SJSA1 (cell line): ENCODE measurements at regions not wholly inside any gene's neighbourhood (a gene's known extent, or its start where the extent isn't known, plus 50 kb on each side); places are given as distances from the start of the nearest gene placed in this dataset.

Experiments used
- DNase-seq, 2 experiments: peaks; one replicate each; pipeline ENCODE4 v3.0.0-alpha.2; 2015 to 2020; ENCODE audit warnings: low spot score in 2 of 2, low read depth in 1 of 2
- H3K27ac ChIP-seq: fragments of 250-450 bp; sonication (Bioruptor Pico); 2 replicates; pipeline ENCODE4 v1.5.1; 2020; ENCODE audit warnings: mild to moderate bottlenecking, moderate library complexity
- H3K27me3 ChIP-seq: fragments of 250-450 bp; sonication (Bioruptor Pico); replicated peaks from 2 replicates; pipeline ENCODE4 v1.5.1; 2020; ENCODE audit warnings: mild to moderate bottlenecking, moderate library complexity
- H3K36me3 ChIP-seq: fragments of 250-450 bp; sonication (Bioruptor Pico); 2 replicates; pipeline ENCODE4 v1.5.1; 2020; ENCODE audit warnings: mild to moderate bottlenecking
- H3K4me1 ChIP-seq: fragments of 250-450 bp; sonication (Bioruptor Pico); replicated peaks from 2 replicates; pipeline ENCODE4 v1.6.1; 2021; ENCODE audit warnings: mild to moderate bottlenecking
- H3K4me3 ChIP-seq: fragments of 250-450 bp; sonication (Bioruptor Pico); 2 replicates; pipeline ENCODE4 v1.5.1; 2020; ENCODE audit warnings: mild to moderate bottlenecking
- H3K9me3 ChIP-seq: fragments of 250-450 bp; sonication (Bioruptor Pico); replicated peaks from 2 replicates; pipeline ENCODE4 v1.5.1; 2020; ENCODE audit warnings: mild to moderate bottlenecking

DNA sequence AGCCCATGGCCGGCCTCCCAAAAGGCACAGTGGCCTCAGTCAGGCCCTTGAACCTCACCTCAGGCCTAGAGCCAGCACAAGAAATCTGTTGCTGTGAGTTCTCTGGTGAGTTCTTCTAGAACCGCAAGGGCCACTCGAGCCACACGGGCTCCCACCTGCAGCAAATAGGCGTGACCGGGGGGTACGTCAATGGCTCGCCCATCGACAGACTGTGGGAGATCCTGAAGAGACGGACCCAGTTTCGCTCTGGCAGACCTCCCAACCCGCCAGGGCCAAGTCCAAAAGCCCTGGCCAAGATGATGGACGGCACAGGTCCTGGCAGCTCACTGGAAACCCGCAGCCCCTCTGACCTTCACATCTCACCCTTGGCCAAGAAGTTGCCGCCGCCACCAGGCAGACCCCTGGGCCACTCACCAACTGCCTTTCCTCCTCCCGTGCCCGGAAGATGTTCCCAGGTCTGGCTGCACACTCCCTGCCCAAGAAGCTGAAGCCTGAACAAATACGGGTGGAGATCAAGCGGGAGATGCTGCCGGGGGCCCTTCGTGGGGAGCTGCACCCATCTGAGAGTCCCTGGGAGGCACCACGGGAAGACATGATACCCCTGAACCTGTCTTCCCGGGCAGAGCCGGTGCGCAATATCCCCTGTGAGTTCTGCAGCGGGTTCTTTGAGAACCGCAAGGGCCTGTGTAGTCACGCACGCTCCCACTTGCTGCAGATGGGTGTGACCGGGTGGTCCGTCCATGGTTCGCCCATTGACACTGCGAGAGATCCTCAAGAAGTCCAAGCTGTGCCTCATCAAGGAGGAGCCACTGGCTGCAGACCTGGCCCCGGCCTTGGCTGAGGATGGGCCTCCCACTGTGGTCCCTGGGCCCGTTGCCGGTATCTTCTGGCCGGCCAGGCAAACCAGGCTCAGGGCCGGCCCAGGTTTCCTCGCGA is 544.2 kb upstream of the CCDC179 start:
- Histone ChIP-seq H3K4me3 (no peak overlapping the region), H3K27me3 (no peaks in the 10 kb centered on the region), H3K9me3 (no peaks in the 10 kb centered on the region), H3K27ac (no peak overlapping the region), H3K36me3 (no peaks in the 10 kb centered on the region), H3K4me1 (no peaks in the 10 kb centered on the region)
- DNase-seq = no peak

DNA sequence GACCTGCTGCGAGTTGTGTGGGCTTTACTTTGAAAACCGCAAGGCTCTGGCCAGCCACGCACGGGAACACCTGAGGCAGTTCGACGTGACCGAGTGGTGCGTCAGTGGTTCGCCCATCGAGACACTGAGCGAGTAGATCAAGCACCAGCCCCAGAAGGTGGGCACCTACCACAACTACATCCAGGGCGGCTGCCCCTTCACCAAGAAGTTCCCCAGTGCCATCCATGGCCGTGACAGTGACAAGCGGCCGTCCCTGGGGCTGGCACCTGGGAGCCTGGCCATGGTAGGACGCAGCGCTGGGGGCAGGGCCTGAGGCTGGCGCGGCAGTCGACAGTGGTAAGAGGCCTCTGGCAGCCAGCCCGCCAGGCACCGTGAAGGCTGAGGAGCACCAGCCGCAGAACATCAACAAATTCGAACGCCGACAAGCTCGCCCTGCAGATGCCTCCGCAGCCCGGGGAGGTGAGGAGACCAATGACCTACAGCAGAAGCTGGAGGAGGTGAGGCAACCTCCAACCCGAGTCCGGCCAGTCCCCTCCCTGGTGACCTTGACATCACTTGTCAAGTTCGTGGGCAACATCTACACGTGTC is 545.2 kb upstream of the CCDC179 start:
- no peaks in the 10 kb centered on the region for H3K36me3 ChIP-seq
- H3K4me3 ChIP-seq = no peak overlapping the region
- H3K4me1 ChIP-seq = no peaks in the 10 kb centered on the region
- H3K27ac ChIP-seq = no peak overlapping the region
- no peak for DNase-seq
- H3K27me3 ChIP-seq = no peaks in the 10 kb centered on the region
- H3K9me3 ChIP-seq = no peaks in the 10 kb centered on the region

DNA sequence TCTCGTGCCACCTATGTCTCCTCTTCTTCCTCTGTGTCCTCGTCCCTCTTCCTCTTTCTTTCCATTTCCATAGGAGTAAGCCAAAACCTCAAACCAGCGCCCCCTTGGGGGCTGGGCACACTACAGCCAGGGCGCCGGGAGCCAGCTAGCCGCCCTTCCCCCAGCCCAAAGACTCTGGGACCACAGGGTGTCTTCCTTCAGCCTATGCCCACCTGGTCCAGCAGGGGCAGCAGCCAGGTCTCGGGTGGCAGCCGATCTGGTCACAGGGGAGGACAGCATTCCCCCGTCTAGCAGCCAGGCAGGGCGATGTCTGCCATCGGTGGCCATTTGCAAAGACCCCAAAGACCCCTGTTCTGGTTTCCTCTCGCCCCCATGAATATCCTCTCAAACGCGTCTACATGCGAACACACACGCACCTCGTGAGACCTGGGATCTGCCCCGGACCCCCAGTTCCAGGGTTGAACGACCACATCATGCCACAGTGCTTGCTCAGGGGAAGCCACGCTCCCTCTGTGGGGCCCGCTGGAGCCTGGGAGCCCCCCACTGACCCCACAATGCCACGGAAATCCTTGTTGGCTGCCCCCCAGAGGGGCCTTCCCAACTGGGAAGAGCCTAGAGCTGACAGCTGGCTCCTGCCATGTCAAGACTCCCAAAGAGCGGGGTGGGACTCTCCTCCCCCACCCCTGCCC is 546.0 kb upstream of the CCDC179 start:
- H3K36me3 ChIP-seq = no peaks in the 10 kb centered on the region
- no peak for DNase-seq
- H3K27ac ChIP-seq = no peak overlapping the region
- H3K4me1 ChIP-seq = no peaks in the 10 kb centered on the region
- H3K9me3 ChIP-seq = no peaks in the 10 kb centered on the region
- no peaks in the 10 kb centered on the region for H3K27me3 ChIP-seq
- no peak overlapping the region for H3K4me3 ChIP-seq

DNA sequence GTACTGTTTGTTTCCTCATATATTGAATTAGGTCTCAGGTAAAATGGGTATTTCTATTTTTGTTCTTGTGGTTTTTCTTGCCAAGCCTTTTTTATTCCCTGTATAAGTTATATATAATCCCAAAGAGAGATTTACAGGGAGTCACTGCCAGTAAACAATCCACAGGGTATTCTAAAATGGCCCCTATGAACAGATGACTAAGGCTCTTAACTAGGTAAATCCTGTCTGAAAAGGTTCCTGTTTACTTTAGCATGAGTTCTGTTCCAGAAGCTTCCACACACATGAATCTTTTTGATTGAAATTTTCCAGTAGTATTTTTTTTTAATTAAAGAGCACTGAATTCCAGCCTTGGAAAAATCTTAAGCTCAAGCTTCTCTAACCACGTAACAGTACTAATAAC is 552.8 kb upstream of the CCDC179 start:
- H3K4me3 ChIP-seq = no peak overlapping the region
- no peaks in the 10 kb centered on the region for H3K27me3 ChIP-seq
- H3K9me3 ChIP-seq = no peaks in the 10 kb centered on the region
- no peaks in the 10 kb centered on the region for H3K36me3 ChIP-seq
- H3K27ac ChIP-seq = no peak overlapping the region
- H3K4me1 ChIP-seq = no peaks in the 10 kb centered on the region
- DNase-seq = no peak

DNA sequence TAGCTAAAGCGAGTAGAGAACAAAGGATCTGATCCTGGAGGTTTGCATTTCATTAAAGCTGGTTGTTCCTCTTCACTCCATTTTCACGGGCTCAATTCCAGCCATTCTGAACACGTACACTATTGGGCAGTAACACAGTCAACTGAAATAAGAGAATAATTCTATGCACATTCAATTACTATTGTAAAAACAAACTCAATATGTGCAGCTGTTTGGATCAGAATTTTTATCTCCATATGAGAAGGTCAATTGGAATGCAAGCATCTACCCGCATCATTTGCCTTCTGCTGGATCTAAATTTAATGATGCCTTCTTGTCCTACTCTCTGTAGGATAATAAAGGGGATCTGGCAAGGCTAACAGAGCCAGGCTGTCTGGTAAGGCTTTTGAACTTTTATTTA is 562.8 kb upstream of the CCDC179 start:
- Histone ChIP-seq H3K36me3 (no peaks in the 10 kb centered on the region), H3K9me3 (no peaks in the 10 kb centered on the region), H3K4me3 (no peak overlapping the region), H3K27ac (no peak overlapping the region), H3K27me3 (no peaks in the 10 kb centered on the region), H3K4me1 (no peaks in the 10 kb centered on the region)
- DNase-seq = no peak

DNA sequence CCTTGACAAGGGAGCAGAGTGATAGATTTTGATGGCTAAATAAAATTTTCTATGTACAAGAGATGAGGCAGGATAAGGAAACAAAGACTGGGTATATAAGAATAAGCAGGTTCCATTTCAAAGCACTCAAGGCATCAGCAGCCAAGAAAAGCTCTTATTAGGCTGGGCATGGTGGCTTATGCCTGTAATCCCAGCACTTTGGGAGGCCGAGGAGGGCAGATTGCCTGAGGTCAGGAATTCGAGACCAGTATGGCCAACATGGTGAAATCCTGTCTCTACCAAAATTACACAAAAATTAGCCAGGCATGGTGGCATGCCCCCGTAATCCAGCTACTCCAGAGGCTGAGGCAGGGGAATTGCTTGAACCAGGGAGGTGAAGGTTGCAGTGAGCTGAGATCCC is 563.4 kb upstream of the CCDC179 start:
- DNase-seq = no peak
- no peak overlapping the region for H3K4me3 ChIP-seq
- H3K27ac ChIP-seq = no peak overlapping the region
- no peaks in the 10 kb centered on the region for H3K27me3 ChIP-seq
- no peaks in the 10 kb centered on the region for H3K9me3 ChIP-seq
- no peaks in the 10 kb centered on the region for H3K36me3 ChIP-seq
- H3K4me1 ChIP-seq = no peaks in the 10 kb centered on the region

DNA sequence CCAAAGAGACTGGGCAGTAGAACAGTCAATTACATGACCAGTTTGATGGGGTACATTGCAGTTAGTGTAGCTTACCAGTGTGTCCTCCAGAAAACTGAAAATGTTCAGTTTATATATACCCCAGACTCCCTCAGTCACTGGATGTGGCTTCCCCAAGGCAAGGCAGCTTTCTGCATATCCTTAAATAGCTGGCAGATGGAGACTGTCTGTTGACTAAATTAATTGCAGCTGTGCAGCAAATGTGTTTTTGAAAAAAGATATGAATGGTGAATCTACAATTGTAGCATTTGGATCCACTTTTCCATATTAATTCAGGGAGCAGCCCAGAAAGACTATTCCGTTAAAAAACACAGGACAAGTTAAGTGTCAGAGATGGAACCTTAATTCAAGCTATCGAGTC is 565.1 kb upstream of the CCDC179 start:
- no peaks in the 10 kb centered on the region for H3K9me3 ChIP-seq
- H3K27ac ChIP-seq = no peak overlapping the region
- no peaks in the 10 kb centered on the region for H3K4me1 ChIP-seq
- H3K4me3 ChIP-seq = no peak overlapping the region
- no peaks in the 10 kb centered on the region for H3K27me3 ChIP-seq
- no peak for DNase-seq
- no peaks in the 10 kb centered on the region for H3K36me3 ChIP-seq

DNA sequence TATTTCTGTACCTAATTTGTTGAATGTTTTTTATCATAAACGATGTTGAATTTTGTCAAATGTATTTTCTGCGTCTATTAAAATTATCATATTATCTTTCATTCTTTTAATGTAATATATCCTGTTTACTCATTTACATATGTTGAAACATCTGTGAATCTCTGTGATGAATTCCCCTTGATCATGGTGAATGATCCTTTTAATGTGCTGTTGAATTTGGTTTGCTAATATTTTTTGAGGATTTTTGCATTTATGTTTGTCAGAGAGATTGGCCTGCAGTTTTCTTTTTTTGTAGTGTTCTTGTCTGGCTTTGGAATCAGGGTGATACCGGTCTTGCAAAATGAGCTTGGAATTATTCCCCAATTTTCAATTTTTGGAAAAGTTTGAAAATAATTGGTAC is 569.3 kb upstream of the CCDC179 start:
- DNase-seq = no peak
- H3K9me3 ChIP-seq = no peaks in the 10 kb centered on the region

DNA sequence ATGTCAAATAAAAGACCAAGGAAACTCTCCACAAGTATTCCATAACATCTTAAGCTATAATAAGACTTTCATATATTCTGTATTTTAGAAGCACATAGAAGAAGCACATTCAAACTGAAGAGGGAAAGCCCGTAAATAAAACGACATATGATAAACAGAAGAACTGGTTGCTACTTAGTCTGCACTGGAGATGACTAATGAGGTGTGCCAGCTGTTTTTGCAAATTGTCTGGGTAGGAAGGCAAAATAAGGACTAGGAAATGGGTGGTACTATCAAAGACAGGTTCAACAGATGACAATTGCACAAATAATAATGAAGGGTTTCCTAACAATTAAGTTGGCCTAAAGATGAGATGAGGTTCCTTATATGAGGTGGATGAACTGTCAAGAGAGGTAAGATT is 593.2 kb upstream of the CCDC179 start:
- DNase-seq = no peak
- Histone ChIP-seq H3K27ac (no peak overlapping the region), H3K9me3 (0 out of 2 replicates have a peak, but pooled peaks cover 2% of the 10 kb centered on the region)

More for the DNA sequence above, 569.3 kb upstream of the CCDC179 start:
- no peak overlapping the region for H3K27ac ChIP-seq
- H3K27me3 ChIP-seq = no peaks in the 10 kb centered on the region
- H3K4me1 ChIP-seq = no peaks in the 10 kb centered on the region
- no peaks in the 10 kb centered on the region for H3K36me3 ChIP-seq
- H3K4me3 ChIP-seq = no peak overlapping the region

DNA sequence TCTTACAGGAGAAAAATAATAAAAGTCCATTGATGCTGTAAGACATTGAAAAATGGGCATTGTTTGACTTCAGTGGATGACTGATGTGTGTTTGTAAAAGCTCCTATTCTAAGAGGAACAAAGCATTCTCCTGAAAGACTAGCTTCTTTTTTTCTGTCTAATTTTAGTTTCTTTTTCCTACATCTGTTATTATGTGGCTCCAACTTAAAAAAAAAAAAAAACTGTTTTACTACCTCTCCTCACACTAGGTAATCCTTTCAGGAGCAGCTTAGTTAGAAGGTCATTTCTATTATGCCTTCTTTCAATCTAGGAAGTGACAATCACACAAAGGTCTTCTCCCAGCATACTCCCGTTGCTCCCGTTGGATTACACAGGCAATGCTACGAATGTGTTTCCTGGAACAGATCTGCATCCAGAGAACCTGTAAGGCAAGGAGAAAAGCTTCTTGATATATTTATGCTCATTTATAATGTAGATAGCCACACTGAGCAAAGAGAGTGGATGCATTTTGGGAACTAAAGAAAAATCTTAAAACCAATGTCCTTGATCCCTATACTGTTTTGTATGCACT is 595.1 kb upstream of the CCDC179 start:
- H3K27me3 ChIP-seq = no peaks in the 10 kb centered on the region
- H3K9me3 ChIP-seq = 0 out of 2 replicates have a peak, but pooled peaks cover 2% of the 10 kb centered on the region
- no peaks in the 10 kb centered on the region for H3K36me3 ChIP-seq
- H3K4me1 ChIP-seq = no peaks in the 10 kb centered on the region
- no peak overlapping the region for H3K27ac ChIP-seq
- H3K4me3 ChIP-seq = no peak overlapping the region
- DNase-seq = no peak

More for the DNA sequence above, 593.2 kb upstream of the CCDC179 start:
- no peak overlapping the region for H3K4me3 ChIP-seq
- no peaks in the 10 kb centered on the region for H3K4me1 ChIP-seq
- H3K27me3 ChIP-seq = no peaks in the 10 kb centered on the region
- H3K36me3 ChIP-seq = no peaks in the 10 kb centered on the region

DNA sequence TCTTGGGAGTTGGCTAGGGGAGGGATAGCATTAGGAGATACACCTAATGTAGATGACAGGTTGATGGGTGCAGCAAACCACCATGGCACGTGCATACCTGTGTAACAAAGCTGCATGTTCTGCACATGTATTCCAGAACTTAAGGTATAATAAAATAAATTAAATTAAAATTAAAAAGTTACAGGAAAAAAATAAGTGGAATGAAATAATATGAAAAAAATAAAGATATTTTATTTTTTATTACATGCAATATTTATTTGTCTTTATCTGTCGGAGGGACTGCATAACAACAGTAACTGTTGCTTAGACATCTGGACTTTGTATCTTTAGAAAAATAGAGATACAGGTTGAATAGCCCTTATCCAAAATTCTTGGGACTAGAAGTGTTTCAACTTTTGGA is 597.4 kb upstream of the CCDC179 start:
- no peak for DNase-seq
- H3K27me3 ChIP-seq = no peaks in the 10 kb centered on the region
- no peak overlapping the region for H3K27ac ChIP-seq
- no peaks in the 10 kb centered on the region for H3K4me1 ChIP-seq
- no peaks in the 10 kb centered on the region for H3K9me3 ChIP-seq
- H3K4me3 ChIP-seq = no peak overlapping the region
- H3K36me3 ChIP-seq = no peaks in the 10 kb centered on the region

DNA sequence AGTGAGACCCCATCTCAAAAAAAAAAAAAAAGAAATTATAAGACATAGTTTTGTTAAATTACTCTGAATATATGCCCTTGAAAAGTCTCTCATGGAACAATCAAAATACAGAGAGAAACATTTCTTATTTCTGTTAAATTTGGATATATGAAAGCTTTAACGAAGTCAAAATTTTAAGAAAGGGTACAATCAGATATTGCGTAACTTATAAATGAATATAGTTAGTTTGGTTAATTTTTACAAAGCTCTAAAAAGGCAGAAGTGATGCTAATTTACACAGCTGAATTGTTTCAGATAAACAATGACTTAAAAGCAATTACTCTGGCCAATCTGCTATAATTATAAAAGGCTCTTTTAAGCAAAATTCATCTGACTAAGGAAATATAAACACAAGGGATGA is 611.6 kb upstream of the CCDC179 start:
- Histone ChIP-seq H3K27me3 (no peaks in the 10 kb centered on the region), H3K4me1 (no peaks in the 10 kb centered on the region), H3K36me3 (no peaks in the 10 kb centered on the region), H3K4me3 (no peak overlapping the region), H3K9me3 (no peaks in the 10 kb centered on the region), H3K27ac (no peak overlapping the region)
- no peak for DNase-seq

DNA sequence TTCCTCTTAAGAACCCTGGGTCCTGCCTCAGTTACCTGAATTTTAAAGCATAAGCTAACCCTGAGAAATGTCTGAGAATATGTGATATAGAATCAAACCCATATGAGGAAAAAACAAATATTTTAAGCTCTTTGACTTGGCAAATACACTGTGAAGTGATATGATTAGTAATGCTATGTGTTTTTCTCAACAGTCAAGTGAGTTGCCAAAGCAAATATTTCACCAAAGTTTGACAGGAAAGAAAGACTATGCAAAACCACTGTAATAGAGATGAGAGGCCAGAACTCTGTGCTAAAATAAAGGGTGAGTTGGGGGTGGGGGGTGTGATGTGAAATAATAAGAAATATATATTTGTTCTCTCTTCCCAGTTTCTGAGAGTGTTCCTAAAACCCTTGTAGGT is 613.5 kb upstream of the CCDC179 start:
- H3K27me3 ChIP-seq = no peaks in the 10 kb centered on the region
- no peaks in the 10 kb centered on the region for H3K4me1 ChIP-seq
- H3K27ac ChIP-seq = no peak overlapping the region
- no peaks in the 10 kb centered on the region for H3K36me3 ChIP-seq
- no peaks in the 10 kb centered on the region for H3K9me3 ChIP-seq
- no peak overlapping the region for H3K4me3 ChIP-seq
- DNase-seq = no peak

DNA sequence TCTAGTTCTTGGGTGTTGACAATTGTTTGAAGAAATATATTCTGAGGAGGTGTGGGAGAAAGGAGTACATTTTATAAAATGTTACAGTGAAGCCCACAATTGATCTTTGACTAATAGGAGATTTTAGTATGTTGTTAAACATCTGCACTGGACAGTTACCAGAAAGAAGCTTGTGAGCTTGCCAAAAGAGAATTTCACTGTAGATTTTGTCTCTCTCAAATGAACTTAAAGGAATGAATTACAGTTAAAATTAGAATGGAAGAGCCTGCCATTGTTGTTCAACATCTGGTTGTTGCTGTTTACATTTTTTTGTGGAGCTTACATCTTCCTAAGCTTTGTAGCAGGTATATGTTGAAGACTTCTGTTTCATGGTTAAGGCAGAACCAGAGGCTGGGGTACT is 620.5 kb upstream of the CCDC179 start:
- Histone ChIP-seq H3K27ac (no peak overlapping the region), H3K4me1 (no peaks in the 10 kb centered on the region), H3K4me3 (no peak overlapping the region), H3K9me3 (no peaks in the 10 kb centered on the region), H3K27me3 (no peaks in the 10 kb centered on the region), H3K36me3 (no peaks in the 10 kb centered on the region)
- no peak for DNase-seq
